ENCODE measurements at regions not wholly inside any gene's neighbourhood (a gene's known extent, or its start where the extent isn't known, plus 50 kb on each side); places are given as distances from the start of the nearest gene placed in this dataset.

GRCh38 chr4:135575041-135575440 is 1373.5 kb upstream of the PABPC4L start:
- Histone ChIP-seq H3K9me3 (no peaks in the 10 kb centered on the region), H3K4me3 (no peak overlapping the region), H3K27ac (no peak overlapping the region), H3K27me3 (no peaks in the 10 kb centered on the region), H3K36me3 (no peaks in the 10 kb centered on the region), H3K4me1 (no peaks in the 10 kb centered on the region)
- ATAC-seq (no peak), DNase-seq (no peak), FAIRE-seq (no peak)
- WGBS, 2 donors = 9% methylated on average over 1 of the region's 1 CpG
- intact Hi-C loops (cut with DNase I) = no loop called here
- TF ChIP-seq, protein P1, sequence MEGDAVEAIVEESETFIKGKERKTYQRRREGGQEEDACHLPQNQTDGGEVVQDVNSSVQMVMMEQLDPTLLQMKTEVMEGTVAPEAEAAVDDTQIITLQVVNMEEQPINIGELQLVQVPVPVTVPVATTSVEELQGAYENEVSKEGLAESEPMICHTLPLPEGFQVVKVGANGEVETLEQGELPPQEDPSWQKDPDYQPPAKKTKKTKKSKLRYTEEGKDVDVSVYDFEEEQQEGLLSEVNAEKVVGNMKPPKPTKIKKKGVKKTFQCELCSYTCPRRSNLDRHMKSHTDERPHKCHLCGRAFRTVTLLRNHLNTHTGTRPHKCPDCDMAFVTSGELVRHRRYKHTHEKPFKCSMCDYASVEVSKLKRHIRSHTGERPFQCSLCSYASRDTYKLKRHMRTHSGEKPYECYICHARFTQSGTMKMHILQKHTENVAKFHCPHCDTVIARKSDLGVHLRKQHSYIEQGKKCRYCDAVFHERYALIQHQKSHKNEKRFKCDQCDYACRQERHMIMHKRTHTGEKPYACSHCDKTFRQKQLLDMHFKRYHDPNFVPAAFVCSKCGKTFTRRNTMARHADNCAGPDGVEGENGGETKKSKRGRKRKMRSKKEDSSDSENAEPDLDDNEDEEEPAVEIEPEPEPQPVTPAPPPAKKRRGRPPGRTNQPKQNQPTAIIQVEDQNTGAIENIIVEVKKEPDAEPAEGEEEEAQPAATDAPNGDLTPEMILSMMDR (IDR thresholded peaks at IDR 0.05) = no peak

DNA sequence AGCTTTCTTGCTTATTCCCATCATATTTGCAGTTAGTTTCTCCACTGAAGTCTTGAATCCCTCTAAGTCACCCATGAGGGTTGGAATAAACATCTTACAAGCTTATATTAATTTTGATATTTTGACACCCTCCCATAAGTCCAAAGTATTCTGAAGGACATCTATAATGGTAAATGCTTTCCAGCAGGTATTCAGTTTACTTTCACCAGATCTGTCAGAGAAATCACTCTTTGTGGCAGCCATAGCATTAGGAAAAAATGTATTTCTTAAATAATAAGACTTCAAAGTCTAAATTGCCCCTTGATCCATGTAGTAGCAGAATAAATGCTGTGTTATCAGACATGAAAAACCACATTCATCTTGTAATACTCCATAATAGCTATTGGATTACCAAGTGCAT is 1371.7 kb upstream of the PABPC4L start:
- DNase-seq (no peak), ATAC-seq (no peak), FAIRE-seq (no peak)
- no peak overlapping the region for H3K27ac ChIP-seq
- H3K9me3 ChIP-seq = no peaks in the 10 kb centered on the region
- TF ChIP-seq, protein P1 (IDR thresholded peaks at IDR 0.05) = no peak
- H3K4me1 ChIP-seq = no peaks in the 10 kb centered on the region
- intact Hi-C loops (cut with DNase I) = no loop called here
- no peaks in the 10 kb centered on the region for H3K36me3 ChIP-seq
- H3K4me3 ChIP-seq = no peak overlapping the region
- H3K27me3 ChIP-seq = no peaks in the 10 kb centered on the region

- TF ChIP-seq, protein P1 (IDR thresholded peaks at IDR 0.05) = no peak
- Histone ChIP-seq H3K36me3 (no peaks in the 10 kb centered on the region), H3K27ac (no peak overlapping the region), H3K9me3 (no peaks in the 10 kb centered on the region), H3K4me1 (no peaks in the 10 kb centered on the region), H3K27me3 (no peaks in the 10 kb centered on the region), H3K4me3 (no peak overlapping the region)
- ATAC-seq (no peak), DNase-seq (no peak), FAIRE-seq (no peak)
- 24 to 52% methylated on average over 1 of the region's 1 CpG for WGBS, 2 donors
- intact Hi-C loops (cut with DNase I) = no loop called here
Observed at GRCh38 chr4:135564090-135564489, 1362.5 kb upstream of the PABPC4L start.

GRCh38 chr4:135553213-135553612 is 1351.6 kb upstream of the PABPC4L start:
- intact Hi-C loops (cut with DNase I) = no loop called here
- TF ChIP-seq, protein P1 (IDR thresholded peaks at IDR 0.05) = no peak
- Histone ChIP-seq H3K27me3 (no peaks in the 10 kb centered on the region), H3K9me3 (no peaks in the 10 kb centered on the region), H3K4me3 (no peak overlapping the region), H3K27ac (no peak overlapping the region), H3K36me3 (no peaks in the 10 kb centered on the region), H3K4me1 (no peaks in the 10 kb centered on the region)
- 55 to 59% methylated on average over 1 of the region's 1 CpG for WGBS, 2 donors
- ATAC-seq = no peak
- no peak for FAIRE-seq
- DNase-seq = no peak

GRCh38 chr4:135552131-135552530 is 1350.5 kb upstream of the PABPC4L start:
- Histone ChIP-seq H3K36me3 (no peaks in the 10 kb centered on the region), H3K4me1 (no peaks in the 10 kb centered on the region), H3K9me3 (no peaks in the 10 kb centered on the region), H3K27ac (no peak overlapping the region), H3K27me3 (no peaks in the 10 kb centered on the region), H3K4me3 (no peak overlapping the region)
- intact Hi-C loops (cut with DNase I) = no loop called here
- no peak for DNase-seq
- no peak for FAIRE-seq
- 49 to 65% methylated on average over 3 of the region's 3 CpGs for WGBS, 2 donors
- TF ChIP-seq, protein P1 (IDR thresholded peaks at IDR 0.05) = no peak
- ATAC-seq = no peak

All from pancreas (tissue), 10 donors.